ENCODE measurements at regions not wholly inside any gene's neighbourhood (a gene's known extent, or its start where the extent isn't known, plus 50 kb on each side); places are given as distances from the start of the nearest gene placed in this dataset.

- TF ChIP-seq CTCF (IDR thresholded peaks at IDR 0.05) (no peak), POLR2A (IDR thresholded peaks at IDR 0.05) (no peak)
Measured at GRCh38 chr10:3679950-3680629, 104.9 kb downstream of the KLF6 start.

All from vagina (tissue), 2 donors.